Hematopoietic multipotent progenitor cell (in vitro differentiated cells): ENCODE measurements at regions not wholly inside any gene's neighbourhood (a gene's known extent, or its start where the extent isn't known, plus 50 kb on each side); places are given as distances from the start of the nearest gene placed in this dataset.
"Not testable (repeated sequence)": the region's sequence is repeated elsewhere in the genome, so short reads cannot be mapped to it uniquely, and the experiment has no call there.

ENCODE experiments used
- DNase-seq, 3 donors: peaks; one replicate each; pipeline ENCODE4 v3.0.0-alpha.2; 2011 to 2015; ENCODE audit warnings: low read depth in 2 of 3, low spot score in 2 of 3

DNA sequence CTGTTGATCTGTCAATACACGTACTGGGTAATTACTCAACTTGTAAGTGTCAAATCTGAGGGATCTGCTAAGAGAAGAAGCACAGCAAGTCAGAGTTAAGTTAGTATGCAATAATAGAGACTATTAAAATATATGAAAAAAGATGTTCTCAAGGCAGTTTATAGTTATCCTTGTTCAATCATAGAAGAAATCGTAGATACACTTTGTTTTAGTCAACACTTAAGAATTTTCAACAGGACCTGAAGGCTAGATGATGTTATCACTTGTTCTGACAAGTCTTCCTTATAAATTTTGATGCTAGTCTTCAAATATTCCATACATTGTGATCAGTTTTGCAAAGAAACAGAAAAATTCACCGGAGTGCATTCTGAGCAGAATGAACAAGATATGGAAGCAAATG, 91.1 kb upstream of the KCNQ5 start:
- no peak for DNase-seq

DNA sequence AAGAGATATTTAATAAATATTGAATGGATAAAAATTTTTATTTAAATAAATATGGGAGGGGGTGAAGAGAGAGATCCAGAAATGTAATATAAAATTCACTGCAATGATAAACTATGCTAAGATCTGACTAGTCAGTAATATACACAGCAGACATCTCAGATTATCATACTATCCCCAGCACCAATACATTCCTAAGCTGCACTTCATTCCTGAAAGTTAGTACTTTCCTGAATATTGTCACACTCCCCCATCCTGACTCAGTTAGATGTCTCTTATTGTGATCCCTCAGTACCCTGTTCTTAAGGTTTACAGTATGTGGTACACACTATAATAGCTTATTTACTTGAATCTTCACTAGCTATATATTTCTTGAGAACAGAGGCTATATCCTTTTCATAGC, 88.3 kb upstream of the KCNQ5 start:
- no peak for DNase-seq

DNA sequence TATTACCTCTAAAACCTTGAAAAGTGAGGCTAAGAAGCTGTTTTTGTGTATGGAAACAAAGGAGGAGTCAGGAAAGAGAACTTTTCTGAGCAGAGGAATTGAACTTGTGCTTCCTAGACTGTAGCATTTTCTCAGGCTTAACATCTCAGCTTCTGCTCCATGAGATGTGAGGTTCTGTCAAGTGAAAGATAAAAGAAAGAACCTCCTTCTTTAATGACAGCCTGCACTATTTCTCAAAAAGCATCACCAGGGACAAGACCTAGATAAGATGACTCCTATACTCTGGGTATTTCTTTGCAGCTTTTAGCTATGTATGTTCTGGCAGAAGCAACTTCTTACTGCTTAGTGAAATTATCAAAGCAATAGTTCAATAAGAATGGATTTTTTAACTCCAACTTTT, 87.6 kb upstream of the KCNQ5 start:
- no peak for DNase-seq

DNA sequence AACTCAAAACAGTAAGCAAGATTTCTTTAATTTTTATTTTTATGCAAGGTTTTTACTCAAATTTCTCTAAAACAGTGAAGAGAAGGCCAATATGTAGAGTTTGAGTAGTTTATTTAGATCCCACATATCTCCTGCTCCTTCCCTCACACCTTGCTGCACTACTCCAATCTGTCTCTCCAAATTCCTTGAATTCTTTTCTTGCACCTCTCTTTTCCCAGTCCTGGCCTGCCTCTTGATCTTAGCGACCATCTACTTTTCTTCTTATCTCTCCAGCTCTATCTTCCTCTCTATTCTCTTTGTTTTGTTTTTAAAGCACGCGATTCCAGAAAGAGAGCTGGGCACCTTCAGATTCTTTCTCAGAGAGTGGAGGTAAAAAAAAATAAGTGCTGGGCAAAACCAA, 86.7 kb upstream of the KCNQ5 start:
- DNase-seq, result no peak

DNA sequence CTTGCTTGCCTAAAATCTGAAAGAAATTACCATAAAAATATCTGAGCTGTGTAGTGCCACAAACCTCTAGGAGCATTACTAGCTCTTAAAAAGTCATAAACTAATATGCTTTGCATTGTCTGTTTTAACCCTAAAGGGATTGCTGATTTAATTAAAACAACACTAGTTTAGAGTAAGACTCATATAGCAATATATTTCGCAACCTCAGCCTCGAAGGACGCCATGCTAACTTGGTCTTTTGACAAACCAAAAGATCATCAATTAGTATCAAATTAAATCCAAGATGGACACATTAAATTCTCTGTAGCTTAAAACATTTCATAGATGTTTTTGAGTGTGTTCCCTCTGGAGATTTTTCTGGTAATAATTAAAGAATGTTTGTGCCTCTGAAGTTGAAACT, 74.8 kb upstream of the KCNQ5 start:
- DNase-seq, result no peak

DNA sequence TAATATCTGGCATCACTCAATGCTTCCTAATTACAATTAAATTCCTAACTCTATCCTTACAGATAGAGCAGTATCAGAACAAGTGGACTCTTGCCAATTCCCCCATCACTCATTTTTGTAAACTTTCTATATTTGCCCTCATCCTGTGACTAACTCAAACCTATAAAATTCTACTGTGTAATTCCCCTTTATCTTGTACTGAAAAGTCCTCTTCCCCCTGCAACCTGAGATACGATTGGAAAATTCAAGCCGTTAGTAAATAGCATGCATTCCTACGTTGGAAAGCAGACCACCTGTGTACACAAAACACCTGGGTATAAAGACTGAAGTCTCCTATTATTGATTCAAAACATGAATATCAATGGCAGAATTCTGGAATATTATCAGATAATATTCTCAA, 70.4 kb upstream of the KCNQ5 start:
- DNase-seq, result no peak

DNA sequence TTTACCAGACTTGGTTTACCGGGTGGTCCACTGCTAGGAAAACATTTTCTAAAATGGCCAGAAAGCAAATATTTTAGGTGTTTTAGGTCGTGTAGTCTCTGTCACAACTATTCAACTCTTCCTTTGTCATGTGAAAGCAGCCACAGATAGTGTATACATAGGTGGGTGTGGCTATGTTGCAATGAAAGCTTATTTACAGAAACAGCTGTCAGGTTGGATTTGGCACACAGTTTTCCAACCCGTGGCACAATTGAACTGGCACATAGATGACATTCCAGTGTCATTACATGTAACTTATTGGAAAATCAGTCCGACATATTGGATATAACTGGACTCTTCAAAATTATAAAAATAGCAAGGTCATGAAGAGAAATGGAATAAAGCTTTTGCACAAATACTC, 68.9 kb upstream of the KCNQ5 start:
- DNase-seq, result no peak

DNA sequence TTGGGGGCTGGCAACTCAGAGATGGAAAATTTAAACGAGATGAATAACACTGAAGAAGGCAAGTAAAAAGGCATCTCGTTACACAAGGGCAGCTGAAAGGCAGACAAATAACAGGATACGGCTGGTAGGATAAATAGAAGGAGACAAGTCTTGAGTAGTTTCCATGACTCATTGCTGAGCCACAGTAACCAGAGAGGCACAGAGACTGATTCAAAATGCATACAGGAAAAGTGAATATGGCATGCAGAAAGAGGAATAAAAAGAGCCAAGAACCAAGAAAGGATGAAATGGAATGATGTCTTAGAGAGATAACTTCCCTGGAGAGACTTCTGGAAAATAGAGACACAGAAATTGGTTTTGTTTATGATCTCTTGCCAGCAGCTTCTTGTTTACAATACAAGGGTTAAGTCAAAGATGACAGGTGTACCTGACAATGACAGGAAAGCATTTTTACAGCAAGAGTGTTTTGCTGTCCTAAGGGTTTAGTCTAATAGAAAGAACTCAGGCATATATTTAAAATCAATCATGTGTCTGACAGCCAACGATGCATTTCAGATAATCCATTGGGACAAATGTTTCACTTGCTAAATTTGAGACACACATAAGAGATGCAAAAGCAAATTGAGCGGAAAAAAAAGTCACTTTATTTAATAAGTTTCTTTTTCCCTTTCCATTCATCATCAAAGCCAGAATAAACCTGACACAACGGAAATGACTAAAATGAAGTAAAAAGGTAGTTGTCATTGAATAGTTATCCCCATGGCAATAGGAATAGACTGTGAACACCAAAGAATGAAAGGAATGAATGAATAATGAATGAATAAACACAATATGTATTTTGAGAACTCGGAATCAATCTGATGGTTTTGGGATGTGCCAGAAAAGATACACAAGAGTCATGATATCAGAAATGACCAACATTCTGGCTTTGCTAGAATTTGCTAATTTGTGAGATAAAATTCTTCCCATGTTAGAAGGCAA, 68.0 kb upstream of the KCNQ5 start:
- no peak for DNase-seq

DNA sequence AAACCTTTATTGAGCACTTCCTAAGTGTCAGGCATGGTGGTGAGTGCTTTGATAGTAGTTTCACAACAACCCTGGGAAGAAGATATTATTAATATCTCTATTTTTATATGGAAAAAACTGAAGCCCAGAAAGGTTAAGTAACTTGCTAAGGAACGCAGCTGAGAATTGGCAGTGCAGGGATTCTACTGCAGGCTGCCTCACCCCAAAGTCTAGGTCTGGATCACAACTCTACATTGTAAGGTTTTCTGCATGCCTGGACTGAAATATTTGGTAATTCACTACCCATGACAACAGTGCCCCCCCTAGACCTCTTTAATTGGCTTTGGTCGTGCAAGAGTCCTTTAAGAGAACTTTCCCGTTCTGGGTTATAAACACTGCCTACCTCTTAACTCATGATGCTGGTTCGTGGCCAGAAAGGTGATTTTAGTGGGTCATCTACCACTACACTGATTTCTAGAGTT, 67.1 kb upstream of the KCNQ5 start:
- no peak for DNase-seq

DNA sequence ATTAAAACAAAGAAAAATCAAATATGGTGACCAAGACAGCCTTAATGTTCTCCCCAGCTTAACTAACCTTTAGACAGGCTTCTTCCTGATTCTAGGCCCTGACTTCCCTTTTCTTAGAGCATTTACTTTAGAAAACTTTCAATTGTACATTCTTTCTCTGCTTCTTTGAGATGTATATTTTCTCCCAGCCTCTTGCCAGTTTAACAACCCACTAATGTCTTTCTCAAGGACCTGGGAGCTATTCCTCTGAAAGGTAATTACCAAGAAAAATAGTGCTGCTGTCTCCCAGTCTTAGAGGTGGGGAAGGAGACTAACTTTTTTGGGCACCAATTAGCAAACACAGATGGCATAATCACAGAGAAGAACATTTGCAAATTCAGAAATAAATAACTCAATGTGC, 62.8 kb upstream of the KCNQ5 start:
- DNase-seq, result no peak

DNA sequence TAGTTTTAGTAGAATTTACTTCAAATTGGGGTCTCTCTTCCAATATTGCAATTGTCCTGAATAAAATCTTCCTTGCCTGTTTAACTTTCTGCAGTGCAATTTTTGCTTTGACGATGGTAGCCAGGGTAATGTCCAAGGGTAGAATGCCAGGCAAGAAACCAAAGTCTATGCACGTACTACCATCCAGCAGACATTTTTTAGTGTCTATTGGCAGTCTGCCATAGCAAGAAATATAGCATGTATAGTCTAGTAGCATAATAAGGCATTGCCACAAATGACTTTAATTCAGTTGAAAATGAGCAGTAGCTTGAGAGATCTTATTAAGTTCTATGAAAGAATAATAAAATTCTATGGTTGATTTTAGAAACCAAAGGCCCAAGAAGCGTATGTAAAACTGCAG, 62.3 kb upstream of the KCNQ5 start:
- DNase-seq, result no peak

DNA sequence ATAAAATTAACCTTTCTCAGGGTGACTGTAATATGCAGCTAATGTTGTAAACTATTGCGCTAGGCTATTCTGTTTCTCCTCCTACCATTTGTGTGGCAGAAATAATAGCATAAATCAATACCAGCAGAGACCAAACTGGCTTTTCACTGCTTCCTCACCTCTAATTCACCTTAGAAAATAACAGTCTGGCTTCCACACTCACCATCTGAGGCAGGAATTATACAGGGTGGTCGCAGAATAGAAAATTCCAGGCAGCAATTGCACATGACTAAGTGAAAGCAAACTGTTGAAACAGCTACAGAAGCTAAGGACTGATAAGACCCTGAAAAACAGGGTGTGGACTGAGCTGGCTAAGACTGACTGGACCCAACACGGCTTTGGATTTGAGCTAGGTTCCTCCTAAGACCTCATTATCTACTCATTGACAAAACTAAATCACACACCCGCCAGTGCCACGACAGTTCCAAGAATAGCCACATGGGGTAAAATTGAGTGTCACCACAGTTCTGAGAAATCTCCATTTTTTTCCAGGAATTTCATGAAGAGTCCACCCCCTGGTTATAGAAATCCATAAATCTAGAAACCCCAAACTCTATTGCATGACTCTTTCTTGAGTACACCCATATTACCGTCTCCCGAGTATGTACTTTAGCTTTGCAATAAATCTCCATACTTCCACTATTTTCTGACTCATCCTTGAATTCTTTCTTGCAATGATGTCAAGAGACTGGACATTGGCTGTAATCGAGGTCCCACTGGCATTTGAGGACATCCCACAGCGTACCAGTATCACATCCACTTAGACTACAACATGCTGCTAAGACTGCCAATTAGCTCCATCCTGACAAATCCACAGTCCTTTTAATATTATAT, 60.9 kb upstream of the KCNQ5 start:
- peak in 2 of 3 donors; percentile 6 to 12 for DNase-seq

DNA sequence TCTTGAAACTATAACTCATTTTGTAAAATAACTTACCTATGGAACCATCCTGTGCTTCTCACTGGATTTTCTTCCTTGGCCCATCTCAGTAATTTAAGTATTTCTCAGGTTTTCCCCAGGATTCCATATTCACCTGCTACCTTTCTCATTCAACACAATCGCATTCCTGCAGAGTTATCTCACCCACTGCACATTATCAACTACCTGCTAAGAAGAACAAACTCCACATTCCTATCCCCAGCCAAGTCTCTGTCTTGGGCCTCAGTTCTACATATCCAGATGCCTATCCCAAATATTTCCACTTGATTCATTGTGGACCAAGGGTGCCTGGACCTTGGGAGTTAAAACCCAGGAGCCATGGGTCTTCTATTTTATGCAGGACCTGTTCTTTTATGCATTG, 60.2 kb upstream of the KCNQ5 start:
- DNase-seq, result no peak

DNA sequence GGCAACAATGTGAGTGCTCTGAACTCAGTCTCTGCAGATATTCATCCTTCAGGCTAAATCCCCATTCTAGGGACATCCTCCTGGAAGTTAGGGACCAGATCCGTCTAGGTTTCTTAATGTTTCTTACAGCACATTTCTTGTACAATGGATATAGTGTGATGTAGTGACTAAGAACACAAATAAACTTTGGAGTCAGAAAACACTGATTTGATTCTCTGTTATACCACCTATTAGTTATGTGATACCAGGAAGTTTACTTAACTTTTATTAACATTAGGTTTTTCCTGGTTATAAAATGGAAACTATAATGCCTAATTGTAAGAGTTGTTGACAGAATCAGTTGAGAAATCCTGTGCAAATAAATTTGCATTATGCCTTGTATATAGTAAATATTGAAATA, 57.6 kb upstream of the KCNQ5 start:
- DNase-seq, result no peak

DNA sequence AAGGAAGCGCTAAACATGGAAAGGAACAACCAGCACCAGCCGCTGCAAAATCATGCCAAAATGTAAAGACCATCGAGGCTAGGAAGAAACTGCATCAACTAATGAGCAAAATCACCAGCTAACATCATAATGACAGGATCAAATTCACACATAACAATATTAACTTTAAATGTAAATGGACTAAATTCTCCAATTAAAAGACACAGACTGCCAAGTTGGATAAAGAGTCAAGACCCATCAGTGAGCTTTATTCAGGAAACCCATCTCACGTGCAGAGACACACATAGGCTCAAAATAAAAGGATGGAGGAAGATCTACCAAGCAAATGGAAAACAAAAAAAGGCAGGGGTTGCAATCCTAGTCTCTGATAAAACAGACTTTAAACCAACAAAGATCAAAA, 49.9 kb upstream of the KCNQ5 start:
- DNase-seq, result not testable (repeated sequence)
